ENCODE measurements at regions not wholly inside any gene's neighbourhood (a gene's known extent, or its start where the extent isn't known, plus 50 kb on each side); places are given as distances from the start of the nearest gene placed in this dataset.

DNA sequence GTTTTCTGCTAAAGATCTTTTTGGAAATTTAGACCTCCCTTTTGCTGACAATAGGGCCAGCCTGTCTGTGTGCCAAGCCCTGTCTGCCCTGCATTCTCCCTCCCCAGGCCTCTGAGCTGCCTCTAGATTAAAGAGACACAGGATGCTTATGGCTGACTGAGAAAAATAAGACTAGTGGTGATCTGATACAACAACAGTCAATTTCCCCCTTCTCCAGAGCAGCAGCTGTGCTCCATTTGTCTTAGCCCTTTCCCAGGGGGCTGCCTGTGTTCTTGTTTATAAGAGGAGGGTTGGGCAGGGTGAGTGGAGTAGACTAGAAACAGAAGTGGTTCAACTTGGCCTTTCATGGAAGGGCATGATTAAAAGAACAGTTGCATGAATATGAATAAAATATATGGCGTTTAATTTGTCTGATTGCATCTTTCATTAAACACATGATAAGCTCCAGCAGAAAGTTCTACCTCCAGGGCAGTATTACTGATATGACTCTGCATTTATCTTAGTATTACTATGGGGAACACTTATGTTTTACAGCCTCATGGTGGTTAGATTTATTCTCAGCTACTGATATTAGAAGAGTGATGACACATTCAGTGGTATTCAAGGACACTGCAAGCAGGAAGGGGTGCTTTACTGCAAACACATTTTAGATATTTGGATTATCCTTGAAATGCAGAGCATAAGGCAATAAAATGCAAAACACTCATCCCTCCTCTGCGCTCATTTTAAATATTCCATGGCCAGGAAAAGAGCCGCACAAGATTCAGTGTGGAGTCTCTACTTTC, 150.2 kb upstream of the CLEC14A start:
- TF ChIP-seq, protein P1, sequence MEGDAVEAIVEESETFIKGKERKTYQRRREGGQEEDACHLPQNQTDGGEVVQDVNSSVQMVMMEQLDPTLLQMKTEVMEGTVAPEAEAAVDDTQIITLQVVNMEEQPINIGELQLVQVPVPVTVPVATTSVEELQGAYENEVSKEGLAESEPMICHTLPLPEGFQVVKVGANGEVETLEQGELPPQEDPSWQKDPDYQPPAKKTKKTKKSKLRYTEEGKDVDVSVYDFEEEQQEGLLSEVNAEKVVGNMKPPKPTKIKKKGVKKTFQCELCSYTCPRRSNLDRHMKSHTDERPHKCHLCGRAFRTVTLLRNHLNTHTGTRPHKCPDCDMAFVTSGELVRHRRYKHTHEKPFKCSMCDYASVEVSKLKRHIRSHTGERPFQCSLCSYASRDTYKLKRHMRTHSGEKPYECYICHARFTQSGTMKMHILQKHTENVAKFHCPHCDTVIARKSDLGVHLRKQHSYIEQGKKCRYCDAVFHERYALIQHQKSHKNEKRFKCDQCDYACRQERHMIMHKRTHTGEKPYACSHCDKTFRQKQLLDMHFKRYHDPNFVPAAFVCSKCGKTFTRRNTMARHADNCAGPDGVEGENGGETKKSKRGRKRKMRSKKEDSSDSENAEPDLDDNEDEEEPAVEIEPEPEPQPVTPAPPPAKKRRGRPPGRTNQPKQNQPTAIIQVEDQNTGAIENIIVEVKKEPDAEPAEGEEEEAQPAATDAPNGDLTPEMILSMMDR (IDR thresholded peaks at IDR 0.05): peak; percentile 44
- TF ChIP-seq EZH2phosphoT487 (IDR thresholded peaks at IDR 0.05) (no peak), EZH2 (IDR thresholded peaks at IDR 0.05) (no peak)

Data from neural progenitor cell (in vitro differentiated cells).